ENCODE measurements at regions not wholly inside any gene's neighbourhood (a gene's known extent, or its start where the extent isn't known, plus 50 kb on each side); places are given as distances from the start of the nearest gene placed in this dataset.

- DNase-seq (ENCODE audit: low read depth) = no peak
Observed at GRCh38 chr1:58975888-58976287, 192.0 kb upstream of the JUN start.

- DNase-seq (ENCODE audit: low read depth) = no peak
Observed at GRCh38 chr1:58976294-58976693, 192.4 kb upstream of the JUN start.

- DNase-seq (ENCODE audit: low read depth) = no peak
Observed at GRCh38 chr1:58977598-58977997, 193.8 kb upstream of the JUN start.

- no peak for DNase-seq (ENCODE audit: low read depth)
Observed at GRCh38 chr1:58978096-58978495, 194.2 kb upstream of the JUN start.

GRCh38 chr1:58979086-58979485 is 195.2 kb upstream of the JUN start:
- DNase-seq (ENCODE audit: low read depth) = no peak

- DNase-seq (ENCODE audit: low read depth) = no peak
Observed at GRCh38 chr1:58979677-58980076, 195.8 kb upstream of the JUN start.

- no peak for DNase-seq (ENCODE audit: low read depth)
Observed at GRCh38 chr1:58981392-58981791, 197.5 kb upstream of the JUN start.

- no peak for DNase-seq (ENCODE audit: low read depth)
Observed at GRCh38 chr1:58982259-58982998, 198.6 kb upstream of the JUN start.

GRCh38 chr1:58983162-58983561 is 199.3 kb upstream of the JUN start:
- no peak for DNase-seq (ENCODE audit: low read depth)

GRCh38 chr1:58983633-58984245 is 199.9 kb upstream of the JUN start:
- DNase-seq (ENCODE audit: low read depth) = no peak

- no peak for DNase-seq (ENCODE audit: low read depth)
Observed at GRCh38 chr1:58986996-58987767, 203.3 kb upstream of the JUN start.

- DNase-seq (ENCODE audit: low read depth) = no peak
Observed at GRCh38 chr1:58988752-58989151, 204.9 kb upstream of the JUN start.

GRCh38 chr1:58989845-58990244 is 206.0 kb upstream of the JUN start:
- no peak for DNase-seq (ENCODE audit: low read depth)

GRCh38 chr1:58991305-58991704 is 207.5 kb upstream of the JUN start:
- DNase-seq (ENCODE audit: low read depth) = no peak

- no peak for DNase-seq (ENCODE audit: low read depth)
Observed at GRCh38 chr1:58992643-58993042, 208.8 kb upstream of the JUN start.

GRCh38 chr1:58993403-58993802 is 209.6 kb upstream of the JUN start:
- DNase-seq (ENCODE audit: low read depth) = no peak

GRCh38 chr1:58994664-58995063 is 210.8 kb upstream of the JUN start:
- no peak for DNase-seq (ENCODE audit: low read depth)

GRCh38 chr1:58996341-58997059 is 212.7 kb upstream of the JUN start:
- no peak for DNase-seq (ENCODE audit: low read depth)

- no peak for DNase-seq (ENCODE audit: low read depth)
Observed at GRCh38 chr1:58997060-58997411, 213.2 kb upstream of the JUN start.

- no peak for DNase-seq (ENCODE audit: low read depth)
Observed at GRCh38 chr1:58997637-58998036, 213.8 kb upstream of the JUN start.

GRCh38 chr1:58999676-59000075 is 215.8 kb upstream of the JUN start:
- DNase-seq (ENCODE audit: low read depth) = no peak

- no peak for DNase-seq (ENCODE audit: low read depth)
Observed at GRCh38 chr1:59004755-59005154, 220.9 kb upstream of the JUN start.

All from activated T-cell treated with anti-CD3 and anti-CD28 coated beads for 48 hours (primary cell).